CD4-positive, alpha-beta T cell (primary cell): ENCODE measurements at regions not wholly inside any gene's neighbourhood (a gene's known extent, or its start where the extent isn't known, plus 50 kb on each side); places are given as distances from the start of the nearest gene placed in this dataset.

Source experiments
- ATAC-seq: fragments of 200-7000 bp; cut with Tn5 transposase; one replicate; pipeline ENCODE4 v1.10.0; 2022; ENCODE audit warnings: mild to moderate bottlenecking; ENCODE audit not compliant: poor library complexity
- CTCF ChIA-PET: fragments of 350-600 bp; sonication (Branson Sonifier 250); formaldehyde crosslinking; loops from one replicate; lab custom pipeline; 2021; ENCODE audit warnings: antibody characterized with exemption, inconsistent platforms; lab: Charles Lee
- POLR2A ChIA-PET: fragments of 350-600 bp; sonication (Branson Sonifier 250); formaldehyde crosslinking; loops from one replicate; lab custom pipeline; 2021; ENCODE audit warnings: antibody characterized with exemption, inconsistent platforms; lab: Charles Lee
- DNase-seq, 14 experiments: peaks; one replicate each; pipeline ENCODE4 v3.0.0-alpha.2; 2013 to 2020; ENCODE audit warnings: mixed read lengths in 2 of 14
- H3K27ac ChIP-seq, 2 donors: one replicate each; pipeline versions ENCODE4 v1.5.1 to v1.7.0; 2013; ENCODE audit warnings: low read length in 2 of 2, low read depth in 1 of 2, mild to moderate bottlenecking in 1 of 2
- H3K27me3 ChIP-seq, 2 experiments: 1 replicate in 1 of 2; 2 replicates in 1 of 2; pipeline versions ENCODE4 v1.6.1 to v1.7.0; 2013; ENCODE audit warnings: low read length in 2 of 2, control low read depth in 1 of 2, mild to moderate bottlenecking in 1 of 2, moderate library complexity in 1 of 2; ENCODE audit not compliant: insufficient read depth in 2 of 2, control insufficient read depth in 1 of 2
- H3K36me3 ChIP-seq: one replicate; pipeline ENCODE4 v1.6.1; 2013; ENCODE audit warnings: low read length, control low read depth; ENCODE audit not compliant: insufficient read depth
- H3K4me1 ChIP-seq: one replicate; pipeline ENCODE4 v1.6.1; 2013; ENCODE audit warnings: low read length, control low read depth; ENCODE audit not compliant: insufficient read depth
- H3K4me3 ChIP-seq: one replicate; pipeline ENCODE4 v1.5.1; 2013; ENCODE audit warnings: mild to moderate bottlenecking, low read length, moderate library complexity
- H3K9me3 ChIP-seq, 2 experiments: 1 replicate in 1 of 2; 2 replicates in 1 of 2; pipeline versions ENCODE4 v1.6.1 to v1.7.0; 2013; ENCODE audit warnings: low read length in 2 of 2, mild to moderate bottlenecking in 2 of 2, control low read depth in 1 of 2, moderate library complexity in 1 of 2; ENCODE audit not compliant: control insufficient read depth in 1 of 2, insufficient read depth in 1 of 2
- H3K27ac Mint-ChIP-seq: one replicate; pipeline ENCODE4 v1.8.0; 2020; ENCODE audit warnings: mixed read lengths
- H3K27me3 Mint-ChIP-seq: one replicate; pipeline ENCODE4 v1.8.0; 2021; ENCODE audit warnings: mixed read lengths
- H3K36me3 Mint-ChIP-seq: one replicate; pipeline ENCODE4 v1.8.0; 2021; ENCODE audit warnings: low read depth, mixed read lengths
- H3K4me1 Mint-ChIP-seq: one replicate; pipeline ENCODE4 v1.8.0; 2021; ENCODE audit warnings: low read depth, mixed read lengths
- H3K4me3 Mint-ChIP-seq: one replicate; pipeline ENCODE4 v1.8.0; 2020; ENCODE audit warnings: mild to moderate bottlenecking, mixed read lengths
- H3K9me3 Mint-ChIP-seq: one replicate; pipeline ENCODE4 v1.8.0; 2020; ENCODE audit warnings: mixed read lengths
- CTCF ChIP-seq: fragments of 200-600 bp; IDR thresholded peaks from one replicate; pipeline ENCODE4 v1.8.0; 2022; ENCODE audit warnings: antibody characterized with exemption, mild to moderate bottlenecking
- intact Hi-C, 2 experiments: fragments of 100-400 bp; cut with DNase I in 1 of 2; cut with micrococcal nuclease in 1 of 2; formaldehyde crosslinking; loops; one replicate each; pipeline versions ENCODE4 v1.15.1 to v1.9.0; 2023 to 2025; cut with DNase I, micrococcal nuclease

GRCh38 chr11:20256925-20257324 is 96.7 kb upstream of the DBX1 start:
- Histone ChIP-seq H3K27ac (no peak overlapping the region), H3K4me3 (no peak overlapping the region), H3K9me3 (no peaks in the 10 kb centered on the region), H3K27me3 (peaks cover 0 to 8% of the 10 kb centered on the region in 2 experiments), H3K4me1 (no peaks in the 10 kb centered on the region), H3K36me3 (no peaks in the 10 kb centered on the region)
- POLR2A ChIA-PET = interaction anchor here (0.7 kb wide), 1 partner anchor 216 kb away, joined by 3 read pairs; no protein-coding TSS in a partner anchor
- CTCF ChIA-PET = no interaction called here
- intact Hi-C loops = no loop called here
- peaks cover 49% of the 10 kb centered on the region for H3K27me3 Mint-ChIP-seq
- no peak overlapping the region for H3K27ac Mint-ChIP-seq
- no peak for TF ChIP-seq CTCF
- no peak for ATAC-seq
- no peak for DNase-seq
- no peaks in the 10 kb centered on the region for H3K4me1 Mint-ChIP-seq
- H3K4me3 Mint-ChIP-seq = no peak overlapping the region
- no peaks in the 10 kb centered on the region for H3K36me3 Mint-ChIP-seq
- no peaks in the 10 kb centered on the region for H3K9me3 Mint-ChIP-seq

GRCh38 chr11:20253796-20254195 is 93.5 kb upstream of the DBX1 start:
- no peaks in the 10 kb centered on the region for H3K4me1 ChIP-seq
- peaks cover 0 to 4% of the 10 kb centered on the region in 2 experiments for H3K27me3 ChIP-seq
- TF ChIP-seq CTCF = no peak
- no peak for DNase-seq
- H3K9me3 ChIP-seq = no peaks in the 10 kb centered on the region
- ChIA-PET CTCF (no interaction called here), POLR2A (no interaction called here)
- no peaks in the 10 kb centered on the region for H3K9me3 Mint-ChIP-seq
- H3K4me3 ChIP-seq = no peak overlapping the region
- no peak overlapping the region for H3K4me3 Mint-ChIP-seq
- H3K27ac Mint-ChIP-seq = no peak overlapping the region
- no peaks in the 10 kb centered on the region for H3K36me3 Mint-ChIP-seq
- no peaks in the 10 kb centered on the region for H3K36me3 ChIP-seq
- ATAC-seq = no peak
- H3K27me3 Mint-ChIP-seq = peaks cover 36% of the 10 kb centered on the region
- H3K27ac ChIP-seq = no peak overlapping the region
- intact Hi-C loops = no loop called here
- H3K4me1 Mint-ChIP-seq = no peaks in the 10 kb centered on the region

- no peaks in the 10 kb centered on the region for H3K9me3 ChIP-seq
- ATAC-seq = no peak
- Mint-ChIP-seq H3K4me3 (no peak overlapping the region), H3K9me3 (no peaks in the 10 kb centered on the region), H3K4me1 (no peaks in the 10 kb centered on the region), H3K36me3 (no peaks in the 10 kb centered on the region), H3K27me3 (peaks cover 31% of the 10 kb centered on the region), H3K27ac (no peak overlapping the region)
- H3K27ac ChIP-seq = no peak overlapping the region
- DNase-seq = no peak
- CTCF ChIA-PET = no interaction called here
- no peak overlapping the region for H3K4me3 ChIP-seq
- H3K36me3 ChIP-seq = no peaks in the 10 kb centered on the region
- no peaks in the 10 kb centered on the region for H3K4me1 ChIP-seq
- TF ChIP-seq CTCF = no peak
- POLR2A ChIA-PET = no interaction called here
- peaks cover 0 to 10% of the 10 kb centered on the region in 2 experiments for H3K27me3 ChIP-seq
- intact Hi-C loops = loop anchor here in 1 of 2 experiments (2.0 kb wide), 1 partner anchor 13 kb away; no protein-coding TSS in a partner anchor
Observed at GRCh38 chr11:20251496-20251895, 91.2 kb upstream of the DBX1 start.
